ENCODE measurements at regions not wholly inside any gene's neighbourhood (a gene's known extent, or its start where the extent isn't known, plus 50 kb on each side); places are given as distances from the start of the nearest gene placed in this dataset.
A peak's percentile ranks its signal among the peaks of the same experiment; 100 is the strongest.

DNA sequence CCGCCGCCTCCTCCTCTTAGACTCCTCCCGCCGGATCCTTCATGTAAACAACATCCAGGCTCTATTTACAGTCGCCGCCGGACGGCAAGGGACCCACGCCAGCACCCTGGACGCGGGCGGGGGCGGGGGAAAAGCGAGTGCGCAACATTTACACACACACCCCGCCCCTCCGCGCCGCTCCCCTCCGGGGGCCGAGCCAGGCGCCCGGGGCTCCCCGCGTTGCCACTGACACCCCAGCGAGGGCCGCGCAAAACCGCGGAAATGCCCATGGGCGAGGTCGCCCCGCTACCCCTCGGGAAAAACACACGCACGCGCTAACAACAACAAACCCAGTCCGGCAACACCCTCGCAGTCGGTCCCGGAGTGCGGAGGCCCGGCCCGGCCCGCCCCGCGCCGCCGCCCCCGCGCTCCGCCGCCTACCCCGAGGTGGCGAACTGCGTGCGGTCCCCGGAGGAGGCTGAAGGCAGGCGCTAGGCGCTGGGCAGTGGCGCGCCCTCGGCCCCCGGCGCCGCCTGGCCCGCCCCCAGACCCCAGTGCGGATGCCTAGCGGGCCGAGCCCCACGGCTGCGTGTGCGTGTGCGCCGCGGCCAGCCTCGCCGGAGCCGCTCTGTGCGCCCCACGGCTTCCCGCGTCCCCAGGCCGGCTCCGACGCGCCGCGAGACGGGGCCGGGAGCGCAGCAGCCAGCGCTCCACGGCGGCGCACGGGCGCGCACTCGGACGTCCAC, 81.1 kb upstream of the AK4 start (continued):
- TF ChIP-seq SIN3A (conservative IDR thresholded peaks at IDR 0.05 in 1 of 2, IDR thresholded peaks at IDR 0.05 in 1 of 2; ENCODE audit: low read depth in 1 of 2, low read length in 2 of 2) (0 out of 4 replicates have a peak, but pooled peaks of 1 of the 2 experiments have one; percentile 28), HDAC6 (IDR thresholded peaks at IDR 0.05; ENCODE audit: low read depth, low read length) (no peak), ASH2L (IDR thresholded peaks at IDR 0.05; ENCODE audit: low read length) (peak; percentile 50), POLR2A (IDR thresholded peaks at IDR 0.05; ENCODE audit: control extremely low read depth in 1 of 2, low read depth in 2 of 2, low read length in 2 of 2) (peak in 1 of 2 experiments; percentile 65; a peak in 2 of 3 replicates), BRCA1 (IDR thresholded peaks at IDR 0.05; ENCODE audit: low read depth, low read length) (no peak), RBBP5 (IDR thresholded peaks at IDR 0.05; ENCODE audit: borderline replicate concordance, low read depth, low read length) (peak; percentile 84; the same call in 1 of the 2 replicates)

Measured in H1 (cell line).